ENCODE measurements at regions not wholly inside any gene's neighbourhood (a gene's known extent, or its start where the extent isn't known, plus 50 kb on each side); places are given as distances from the start of the nearest gene placed in this dataset.
A peak's percentile ranks its signal among the peaks of the same experiment; 100 is the strongest.
"Not testable (repeated sequence)": the region's sequence is repeated elsewhere in the genome, so short reads cannot be mapped to it uniquely, and the experiment has no call there.

GRCh38 chr6:22135395-22135794 lies 161.4 kb downstream of the PRL start:
- H3K9me3 Mint-ChIP-seq = no peaks in the 10 kb centered on the region
- Histone ChIP-seq H3K36me3 (ENCODE audit: control insufficient read depth, insufficient read depth, low read length) (peaks cover 63% of the 10 kb centered on the region), H3K27me3 (ENCODE audit: control insufficient read depth, insufficient read depth, low read length, poor library complexity, severe bottlenecking) (no peaks in the 10 kb centered on the region), H3K9me3 (ENCODE audit: control insufficient read depth, low read length) (no peaks in the 10 kb centered on the region), H3K4me3 (ENCODE audit: low read length) (no peak overlapping the region), H3K27ac (ENCODE audit: low read depth, low read length) (no peak overlapping the region), H3K9ac (ENCODE audit: extremely low read depth, low read length, poor library complexity, severe bottlenecking) (no peak overlapping the region), H3K4me1 (ENCODE audit: control insufficient read depth, insufficient read depth, low read length) (no peaks in the 10 kb centered on the region)
- H3K4me3 Mint-ChIP-seq = no peak overlapping the region
- DNase-seq = no peak
- H3K36me3 Mint-ChIP-seq (ENCODE audit: low read depth) = peaks cover 27% of the 10 kb centered on the region
- no peaks in the 10 kb centered on the region for H3K27me3 Mint-ChIP-seq (ENCODE audit: insufficient read depth)
- no CpG with 5 or more reads among the region's 1 CpG for WGBS, 2 experiments (ENCODE audit: insufficient coverage in 1 of 2, insufficient read length in 1 of 2)
- no peak for TF ChIP-seq CTCF (conservative IDR thresholded peaks at IDR 0.05)
- H3K27ac Mint-ChIP-seq = no peak overlapping the region
- H3K4me1 Mint-ChIP-seq = no peaks in the 10 kb centered on the region

GRCh38 chr6:22140736-22141135 lies 156.1 kb downstream of the PRL start:
- not testable (repeated sequence) for H3K9me3 Mint-ChIP-seq; H3K36me3 Mint-ChIP-seq (ENCODE audit: low read depth); H3K27me3 Mint-ChIP-seq (ENCODE audit: insufficient read depth); H3K4me3 ChIP-seq (ENCODE audit: low read length); H3K9ac ChIP-seq (ENCODE audit: extremely low read depth, low read length, poor library complexity, severe bottlenecking); H3K9me3 ChIP-seq (ENCODE audit: control insufficient read depth, low read length); H3K4me1 ChIP-seq (ENCODE audit: control insufficient read depth, insufficient read depth, low read length); H3K27me3 ChIP-seq (ENCODE audit: control insufficient read depth, insufficient read depth, low read length, poor library complexity, severe bottlenecking); H3K4me3 Mint-ChIP-seq; DNase-seq
- Histone ChIP-seq H3K36me3 (ENCODE audit: control insufficient read depth, insufficient read depth, low read length) (peaks cover 34% of the 10 kb centered on the region), H3K27ac (ENCODE audit: low read depth, low read length) (peak overlapping the region; percentile 25)
- H3K4me1 Mint-ChIP-seq = peaks cover 20% of the 10 kb centered on the region
- 92 to 98% methylated on average over 6 to 10 of the region's 10 CpGs for WGBS, 2 experiments (ENCODE audit: insufficient coverage in 1 of 2, insufficient read length in 1 of 2)
- H3K27ac Mint-ChIP-seq = peak overlapping the region; percentile 64

- DNase-seq = no peak
- Mint-ChIP-seq H3K4me1 (peaks cover 25% of the 10 kb centered on the region), H3K27ac (peak overlapping the region; percentile 67), H3K36me3 (ENCODE audit: low read depth) (peaks cover 12% of the 10 kb centered on the region), H3K4me3 (no peak overlapping the region), H3K27me3 (ENCODE audit: insufficient read depth) (no peaks in the 10 kb centered on the region), H3K9me3 (no peaks in the 10 kb centered on the region)
- Histone ChIP-seq H3K4me3 (ENCODE audit: low read length) (no peak overlapping the region), H3K4me1 (ENCODE audit: control insufficient read depth, insufficient read depth, low read length) (peaks cover 9% of the 10 kb centered on the region), H3K27ac (ENCODE audit: low read depth, low read length) (peak overlapping the region; percentile 14), H3K36me3 (ENCODE audit: control insufficient read depth, insufficient read depth, low read length) (peaks cover 30% of the 10 kb centered on the region), H3K9ac (ENCODE audit: extremely low read depth, low read length, poor library complexity, severe bottlenecking) (no peak overlapping the region), H3K9me3 (ENCODE audit: control insufficient read depth, low read length) (no peaks in the 10 kb centered on the region), H3K27me3 (ENCODE audit: control insufficient read depth, insufficient read depth, low read length, poor library complexity, severe bottlenecking) (no peaks in the 10 kb centered on the region)
- 91 to 92% methylated on average over 5 of the region's 5 CpGs for WGBS, 2 experiments (ENCODE audit: insufficient coverage in 1 of 2, insufficient read length in 1 of 2)
- no peak for TF ChIP-seq CTCF (conservative IDR thresholded peaks at IDR 0.05)
These were observed 155.5 kb downstream of the PRL start for GRCh38 chr6:22141241-22141745.

- H3K36me3 Mint-ChIP-seq (ENCODE audit: low read depth) = peaks cover 17% of the 10 kb centered on the region
- H3K27ac Mint-ChIP-seq = no peak overlapping the region
- Histone ChIP-seq H3K9ac (ENCODE audit: extremely low read depth, low read length, poor library complexity, severe bottlenecking) (no peak overlapping the region), H3K4me1 (ENCODE audit: control insufficient read depth, insufficient read depth, low read length) (peaks cover 11% of the 10 kb centered on the region), H3K9me3 (ENCODE audit: control insufficient read depth, low read length) (no peaks in the 10 kb centered on the region), H3K36me3 (ENCODE audit: control insufficient read depth, insufficient read depth, low read length) (peaks cover 24% of the 10 kb centered on the region), H3K27ac (ENCODE audit: low read depth, low read length) (no peak overlapping the region), H3K27me3 (ENCODE audit: control insufficient read depth, insufficient read depth, low read length, poor library complexity, severe bottlenecking) (no peaks in the 10 kb centered on the region), H3K4me3 (ENCODE audit: low read length) (no peak overlapping the region)
- no peak for TF ChIP-seq CTCF (conservative IDR thresholded peaks at IDR 0.05)
- no peaks in the 10 kb centered on the region for H3K9me3 Mint-ChIP-seq
- H3K4me3 Mint-ChIP-seq = no peak overlapping the region
- no peak for DNase-seq
- WGBS, 2 experiments (ENCODE audit: insufficient coverage in 1 of 2, insufficient read length in 1 of 2) = 95 to 97% methylated on average over 4 to 7 of the region's 7 CpGs
- no peaks in the 10 kb centered on the region for H3K27me3 Mint-ChIP-seq (ENCODE audit: insufficient read depth)
- H3K4me1 Mint-ChIP-seq = peaks cover 39% of the 10 kb centered on the region
These were observed 154.0 kb downstream of the PRL start for GRCh38 chr6:22142856-22143255.

All from endodermal cell (in vitro differentiated cells).